ENCODE measurements at regions not wholly inside any gene's neighbourhood (a gene's known extent, or its start where the extent isn't known, plus 50 kb on each side); places are given as distances from the start of the nearest gene placed in this dataset.

DNA sequence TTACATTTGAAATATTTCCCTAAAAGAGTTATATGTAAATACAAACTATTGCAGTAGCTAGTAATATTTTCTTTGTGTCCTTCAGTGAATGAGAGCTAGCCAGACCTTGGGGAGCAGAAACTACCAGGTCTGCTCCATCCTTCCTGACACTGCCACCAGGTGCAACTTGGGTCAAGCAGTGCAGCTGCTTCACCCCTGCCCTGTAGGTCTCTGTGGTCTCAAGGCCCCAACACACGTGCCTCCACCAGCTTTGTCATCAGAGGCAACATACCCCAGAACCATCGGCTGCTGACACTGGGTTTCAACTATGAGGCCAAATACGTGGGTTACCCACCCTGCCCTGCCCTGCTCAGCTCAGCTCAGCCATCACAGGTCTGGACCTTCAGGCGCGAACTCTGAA lies 181.6 kb downstream of the FCRL5 start:
- TF ChIP-seq POLR2AphosphoS5 (IDR thresholded peaks at IDR 0.05; ENCODE audit: low read depth, low read length) (no peak), EZH2 (IDR thresholded peaks at IDR 0.05) (no peak), CEBPB (IDR thresholded peaks at IDR 0.05; ENCODE audit: low read depth) (no peak), SIN3A (IDR thresholded peaks at IDR 0.05; ENCODE audit: low read depth) (no peak), FOSL1 (IDR thresholded peaks at IDR 0.05; ENCODE audit: low read depth) (no peak), YY1 (IDR thresholded peaks at IDR 0.05; ENCODE audit: extremely low read depth, insufficient replicate concordance, low read depth, low read length) (no peak), ZNF274 (IDR thresholded peaks at IDR 0.05; ENCODE audit: low read depth, low read length) (no peak), SRF (IDR thresholded peaks at IDR 0.05; ENCODE audit: low read depth) (no peak), POLR2A (IDR thresholded peaks at IDR 0.05; ENCODE audit: borderline replicate concordance, extremely low read depth, insufficient read depth, insufficient read length) (no peak), ELF1 (IDR thresholded peaks at IDR 0.05; ENCODE audit: borderline replicate concordance, low read depth) (no peak), EZH2phosphoT487 (IDR thresholded peaks at IDR 0.05; ENCODE audit: borderline replicate concordance) (no peak), RAD21 (IDR thresholded peaks at IDR 0.05; ENCODE audit: low read depth) (no peak)
- TF ChIP-seq, protein P1, sequence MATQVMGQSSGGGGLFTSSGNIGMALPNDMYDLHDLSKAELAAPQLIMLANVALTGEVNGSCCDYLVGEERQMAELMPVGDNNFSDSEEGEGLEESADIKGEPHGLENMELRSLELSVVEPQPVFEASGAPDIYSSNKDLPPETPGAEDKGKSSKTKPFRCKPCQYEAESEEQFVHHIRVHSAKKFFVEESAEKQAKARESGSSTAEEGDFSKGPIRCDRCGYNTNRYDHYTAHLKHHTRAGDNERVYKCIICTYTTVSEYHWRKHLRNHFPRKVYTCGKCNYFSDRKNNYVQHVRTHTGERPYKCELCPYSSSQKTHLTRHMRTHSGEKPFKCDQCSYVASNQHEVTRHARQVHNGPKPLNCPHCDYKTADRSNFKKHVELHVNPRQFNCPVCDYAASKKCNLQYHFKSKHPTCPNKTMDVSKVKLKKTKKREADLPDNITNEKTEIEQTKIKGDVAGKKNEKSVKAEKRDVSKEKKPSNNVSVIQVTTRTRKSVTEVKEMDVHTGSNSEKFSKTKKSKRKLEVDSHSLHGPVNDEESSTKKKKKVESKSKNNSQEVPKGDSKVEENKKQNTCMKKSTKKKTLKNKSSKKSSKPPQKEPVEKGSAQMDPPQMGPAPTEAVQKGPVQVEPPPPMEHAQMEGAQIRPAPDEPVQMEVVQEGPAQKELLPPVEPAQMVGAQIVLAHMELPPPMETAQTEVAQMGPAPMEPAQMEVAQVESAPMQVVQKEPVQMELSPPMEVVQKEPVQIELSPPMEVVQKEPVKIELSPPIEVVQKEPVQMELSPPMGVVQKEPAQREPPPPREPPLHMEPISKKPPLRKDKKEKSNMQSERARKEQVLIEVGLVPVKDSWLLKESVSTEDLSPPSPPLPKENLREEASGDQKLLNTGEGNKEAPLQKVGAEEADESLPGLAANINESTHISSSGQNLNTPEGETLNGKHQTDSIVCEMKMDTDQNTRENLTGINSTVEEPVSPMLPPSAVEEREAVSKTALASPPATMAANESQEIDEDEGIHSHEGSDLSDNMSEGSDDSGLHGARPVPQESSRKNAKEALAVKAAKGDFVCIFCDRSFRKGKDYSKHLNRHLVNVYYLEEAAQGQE (IDR thresholded peaks at IDR 0.05; ENCODE audit: low read depth) = no peak
- TF ChIP-seq, protein P2, sequence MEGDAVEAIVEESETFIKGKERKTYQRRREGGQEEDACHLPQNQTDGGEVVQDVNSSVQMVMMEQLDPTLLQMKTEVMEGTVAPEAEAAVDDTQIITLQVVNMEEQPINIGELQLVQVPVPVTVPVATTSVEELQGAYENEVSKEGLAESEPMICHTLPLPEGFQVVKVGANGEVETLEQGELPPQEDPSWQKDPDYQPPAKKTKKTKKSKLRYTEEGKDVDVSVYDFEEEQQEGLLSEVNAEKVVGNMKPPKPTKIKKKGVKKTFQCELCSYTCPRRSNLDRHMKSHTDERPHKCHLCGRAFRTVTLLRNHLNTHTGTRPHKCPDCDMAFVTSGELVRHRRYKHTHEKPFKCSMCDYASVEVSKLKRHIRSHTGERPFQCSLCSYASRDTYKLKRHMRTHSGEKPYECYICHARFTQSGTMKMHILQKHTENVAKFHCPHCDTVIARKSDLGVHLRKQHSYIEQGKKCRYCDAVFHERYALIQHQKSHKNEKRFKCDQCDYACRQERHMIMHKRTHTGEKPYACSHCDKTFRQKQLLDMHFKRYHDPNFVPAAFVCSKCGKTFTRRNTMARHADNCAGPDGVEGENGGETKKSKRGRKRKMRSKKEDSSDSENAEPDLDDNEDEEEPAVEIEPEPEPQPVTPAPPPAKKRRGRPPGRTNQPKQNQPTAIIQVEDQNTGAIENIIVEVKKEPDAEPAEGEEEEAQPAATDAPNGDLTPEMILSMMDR (IDR thresholded peaks at IDR 0.05 in 2 of 3, conservative IDR thresholded peaks at IDR 0.05 in 1 of 3; ENCODE audit: borderline replicate concordance in 1 of 3, insufficient read depth in 1 of 3, low read depth in 2 of 3, low read length in 2 of 3) = no peak
